Vagina (tissue), 2 donors: ENCODE measurements at regions not wholly inside any gene's neighbourhood (a gene's known extent, or its start where the extent isn't known, plus 50 kb on each side); places are given as distances from the start of the nearest gene placed in this dataset.

Experiments
- CTCF ChIP-seq, 3 experiments: fragments of 450-650 bp in 2 of 3; fragments of 200-600 bp in 1 of 3; sonication (generic) in 1 of 3; IDR thresholded peaks; one replicate each; pipeline ENCODE4 v1.5.1; 2017 to 2019; ENCODE audit warnings: antibody characterized with exemption in 3 of 3, mild to moderate bottlenecking in 2 of 3, moderate library complexity in 2 of 3
- POLR2A ChIP-seq, 2 donors: fragments of 450-650 bp; IDR thresholded peaks; one replicate each; pipeline ENCODE4 v1.6.1; 2017; ENCODE audit warnings: antibody characterized with exemption in 2 of 2, mild to moderate bottlenecking in 2 of 2, moderate library complexity in 2 of 2

GRCh38 chr5:152739916-152740315, 334.8 kb upstream of the NMUR2 start:
- TF ChIP-seq CTCF (IDR thresholded peaks at IDR 0.05) (no peak), POLR2A (IDR thresholded peaks at IDR 0.05) (no peak)
